ENCODE measurements at regions not wholly inside any gene's neighbourhood (a gene's known extent, or its start where the extent isn't known, plus 50 kb on each side); places are given as distances from the start of the nearest gene placed in this dataset.

DNA sequence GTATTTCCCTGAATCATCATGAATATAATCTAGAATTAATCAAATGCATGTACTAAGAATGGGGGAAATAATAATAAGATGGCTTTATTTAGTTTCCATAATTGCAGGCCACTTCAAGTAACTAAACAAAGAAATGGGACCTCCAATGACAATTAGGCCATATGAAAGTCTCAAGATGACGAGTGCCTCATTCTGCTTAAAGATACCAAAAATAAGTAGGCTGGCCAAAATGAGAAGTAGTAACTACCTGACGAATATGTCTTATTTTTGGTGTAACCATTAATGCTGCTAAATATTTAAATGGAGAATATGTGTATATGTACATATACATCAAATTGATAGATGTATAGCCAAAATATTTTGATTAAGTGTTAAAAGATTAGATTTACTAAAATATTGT lies 932.6 kb downstream of the EPHA3 start:
- Mint-ChIP-seq H3K36me3 (ENCODE audit: low read depth) (no peaks in the 10 kb centered on the region), H3K4me1 (ENCODE audit: low read depth) (no peaks in the 10 kb centered on the region)

DNA sequence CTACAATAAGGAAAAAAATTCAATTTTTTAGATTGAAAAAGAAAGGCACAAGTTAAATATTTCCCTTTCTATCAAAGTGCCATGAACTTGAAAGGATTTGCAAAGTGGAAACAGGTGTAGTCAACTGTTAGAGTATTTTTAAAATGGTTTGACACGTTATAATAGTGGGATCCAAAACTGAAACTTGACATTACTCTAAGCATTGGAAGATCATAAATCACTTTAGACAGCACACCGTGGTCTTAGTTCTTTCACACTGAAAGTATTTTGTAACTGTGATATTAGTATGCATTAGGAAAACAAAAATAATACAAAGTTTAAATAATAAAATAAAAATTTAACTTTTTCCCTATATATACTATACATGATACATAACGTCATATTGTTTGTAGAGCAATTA lies 933.1 kb downstream of the EPHA3 start:
- peaks cover 18% of the 10 kb centered on the region for H3K9me3 Mint-ChIP-seq
- no peaks in the 10 kb centered on the region for H3K4me1 Mint-ChIP-seq (ENCODE audit: low read depth)
- TF ChIP-seq, protein P1, sequence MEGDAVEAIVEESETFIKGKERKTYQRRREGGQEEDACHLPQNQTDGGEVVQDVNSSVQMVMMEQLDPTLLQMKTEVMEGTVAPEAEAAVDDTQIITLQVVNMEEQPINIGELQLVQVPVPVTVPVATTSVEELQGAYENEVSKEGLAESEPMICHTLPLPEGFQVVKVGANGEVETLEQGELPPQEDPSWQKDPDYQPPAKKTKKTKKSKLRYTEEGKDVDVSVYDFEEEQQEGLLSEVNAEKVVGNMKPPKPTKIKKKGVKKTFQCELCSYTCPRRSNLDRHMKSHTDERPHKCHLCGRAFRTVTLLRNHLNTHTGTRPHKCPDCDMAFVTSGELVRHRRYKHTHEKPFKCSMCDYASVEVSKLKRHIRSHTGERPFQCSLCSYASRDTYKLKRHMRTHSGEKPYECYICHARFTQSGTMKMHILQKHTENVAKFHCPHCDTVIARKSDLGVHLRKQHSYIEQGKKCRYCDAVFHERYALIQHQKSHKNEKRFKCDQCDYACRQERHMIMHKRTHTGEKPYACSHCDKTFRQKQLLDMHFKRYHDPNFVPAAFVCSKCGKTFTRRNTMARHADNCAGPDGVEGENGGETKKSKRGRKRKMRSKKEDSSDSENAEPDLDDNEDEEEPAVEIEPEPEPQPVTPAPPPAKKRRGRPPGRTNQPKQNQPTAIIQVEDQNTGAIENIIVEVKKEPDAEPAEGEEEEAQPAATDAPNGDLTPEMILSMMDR (IDR thresholded peaks at IDR 0.05) = no peak
- H3K36me3 Mint-ChIP-seq (ENCODE audit: low read depth) = no peaks in the 10 kb centered on the region
- no peak for DNase-seq
- no peak overlapping the region for H3K27ac Mint-ChIP-seq
- H3K4me3 Mint-ChIP-seq = no peak overlapping the region
- H3K27me3 Mint-ChIP-seq (ENCODE audit: insufficient read depth) = no peaks in the 10 kb centered on the region

More for the DNA sequence above, 932.6 kb downstream of the EPHA3 start:
- Mint-ChIP-seq H3K27ac (no peak overlapping the region), H3K9me3 (peaks cover 20% of the 10 kb centered on the region), H3K4me3 (no peak overlapping the region), H3K27me3 (ENCODE audit: insufficient read depth) (no peaks in the 10 kb centered on the region)
- DNase-seq = no peak
- TF ChIP-seq, protein P1 (IDR thresholded peaks at IDR 0.05) = no peak

DNA sequence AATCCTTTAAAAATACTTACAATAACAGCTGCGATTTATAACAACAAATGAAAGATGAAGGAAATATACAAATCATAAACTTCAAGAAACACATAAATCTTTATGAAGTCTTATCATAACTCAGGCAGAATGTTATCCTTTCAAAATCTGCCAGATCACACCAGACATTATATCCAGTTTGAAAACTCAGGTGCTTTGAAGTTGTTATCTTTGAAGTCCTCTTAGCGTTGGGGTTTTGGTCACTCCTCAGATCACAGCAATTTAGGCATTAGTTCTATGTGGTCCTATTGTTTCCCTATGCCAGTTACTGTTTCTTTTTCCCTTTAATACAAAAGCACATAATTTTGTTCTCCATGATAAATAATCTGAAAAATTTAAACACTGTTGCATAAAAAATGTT lies 934.6 kb downstream of the EPHA3 start:
- H3K27me3 Mint-ChIP-seq (ENCODE audit: insufficient read depth) = no peaks in the 10 kb centered on the region
- DNase-seq = no peak
- no peak overlapping the region for H3K4me3 Mint-ChIP-seq
- peaks cover 26% of the 10 kb centered on the region for H3K9me3 Mint-ChIP-seq
- no peaks in the 10 kb centered on the region for H3K4me1 Mint-ChIP-seq (ENCODE audit: low read depth)
- H3K27ac Mint-ChIP-seq = no peak overlapping the region
- H3K36me3 Mint-ChIP-seq (ENCODE audit: low read depth) = no peaks in the 10 kb centered on the region
- TF ChIP-seq, protein P1 (IDR thresholded peaks at IDR 0.05) = no peak

DNA sequence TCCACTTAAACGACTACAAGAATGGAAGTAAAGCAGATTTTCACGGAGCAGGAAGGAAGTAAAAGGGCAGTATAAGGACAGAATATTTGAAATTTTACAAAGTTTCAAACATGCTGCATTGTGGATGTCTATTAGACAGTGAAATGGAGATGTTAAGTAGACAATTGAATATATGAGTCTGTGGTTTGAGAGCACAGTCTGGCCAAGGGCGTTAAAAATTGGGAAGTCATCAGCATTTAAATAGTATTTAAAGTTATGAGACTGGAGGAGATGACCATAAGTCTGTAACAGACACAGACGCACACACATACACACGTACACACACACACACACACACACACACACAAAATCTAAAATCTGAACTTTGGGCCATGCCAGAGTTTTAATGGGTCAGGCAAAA lies 935.9 kb downstream of the EPHA3 start:
- no peaks in the 10 kb centered on the region for H3K4me1 Mint-ChIP-seq (ENCODE audit: low read depth)
- H3K4me3 Mint-ChIP-seq = no peak overlapping the region
- H3K9me3 Mint-ChIP-seq = peaks cover 34% of the 10 kb centered on the region
- DNase-seq = no peak
- no peak overlapping the region for H3K27ac Mint-ChIP-seq
- no peaks in the 10 kb centered on the region for H3K36me3 Mint-ChIP-seq (ENCODE audit: low read depth)
- TF ChIP-seq, protein P1 (IDR thresholded peaks at IDR 0.05) = no peak
- no peaks in the 10 kb centered on the region for H3K27me3 Mint-ChIP-seq (ENCODE audit: insufficient read depth)

DNA sequence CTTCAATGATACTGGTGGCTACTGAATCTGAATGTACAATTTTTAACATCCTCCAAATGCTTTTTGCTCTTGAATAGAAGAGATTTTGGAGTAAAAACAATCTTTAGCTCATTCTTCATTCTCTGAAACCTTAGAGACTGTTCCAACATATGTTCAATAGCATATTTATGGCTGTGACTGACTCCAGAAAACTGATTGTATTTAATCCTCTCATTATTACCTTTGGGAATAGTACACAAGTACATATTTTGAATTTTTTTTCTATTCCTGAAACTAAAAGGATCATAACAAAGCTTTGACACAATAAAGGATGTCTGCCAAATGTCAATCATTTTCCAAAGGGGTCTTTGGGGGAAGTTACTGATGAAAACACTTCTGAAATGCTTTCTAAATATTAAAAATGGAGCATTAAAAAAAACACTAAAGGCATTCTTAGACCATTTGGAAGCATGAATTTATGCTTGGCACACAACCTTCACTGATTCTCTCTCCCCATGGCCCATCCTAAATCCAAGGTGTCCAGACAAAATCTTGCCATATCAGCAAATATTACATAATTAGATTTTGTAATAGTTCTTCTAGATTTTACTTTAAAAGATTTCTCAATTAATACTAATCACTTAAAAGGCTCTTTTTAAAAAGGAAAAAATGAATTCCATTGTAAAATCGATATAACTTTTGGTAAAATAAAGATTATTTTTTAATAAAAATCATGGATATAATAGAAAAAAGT lies 936.8 kb downstream of the EPHA3 start:
- no peak for DNase-seq
- Mint-ChIP-seq H3K27ac (no peak overlapping the region), H3K4me3 (no peak overlapping the region), H3K36me3 (ENCODE audit: low read depth) (no peaks in the 10 kb centered on the region), H3K9me3 (peaks cover 34% of the 10 kb centered on the region), H3K4me1 (ENCODE audit: low read depth) (no peaks in the 10 kb centered on the region), H3K27me3 (ENCODE audit: insufficient read depth) (no peaks in the 10 kb centered on the region)
- TF ChIP-seq, protein P1 (IDR thresholded peaks at IDR 0.05) = no peak
